ENCODE measurements at regions not wholly inside any gene's neighbourhood (a gene's known extent, or its start where the extent isn't known, plus 50 kb on each side); places are given as distances from the start of the nearest gene placed in this dataset.

GRCh38 chr4:163852246-163852645 lies 357.8 kb downstream of the TMA16 start:
- in situ Hi-C loops (cut with HindIII; ENCODE audit: low pct_ligation_motif_present, low sequenced_read_pairs), result no loop called here
- H3K27ac ChIP-seq, result no peak overlapping the region

GRCh38 chr4:163857903-163858302 lies 363.4 kb downstream of the TMA16 start:
- no peak for TF ChIP-seq CTCF (IDR thresholded peaks at IDR 0.05; ENCODE audit: low read depth, low read length, missing control alignments)
- Histone ChIP-seq H3K27me3 (replicated peaks) (no peaks in the 10 kb centered on the region), H3K27ac (no peak overlapping the region), H3K36me3 (replicated peaks) (no peaks in the 10 kb centered on the region), H3K4me3 (ENCODE audit: low read depth, low read length) (no peak overlapping the region)
- in situ Hi-C loops (cut with HindIII; ENCODE audit: low pct_ligation_motif_present, low sequenced_read_pairs), result no loop called here
- DNase-seq, result no peak

More at GRCh38 chr4:163852246-163852645, 357.8 kb downstream of the TMA16 start:
- H3K4me3 ChIP-seq (ENCODE audit: low read depth, low read length), result no peak overlapping the region
- no peaks in the 10 kb centered on the region for H3K36me3 ChIP-seq (replicated peaks)
- TF ChIP-seq CTCF (IDR thresholded peaks at IDR 0.05; ENCODE audit: low read depth, low read length, missing control alignments), result no peak
- H3K27me3 ChIP-seq (replicated peaks), result no peaks in the 10 kb centered on the region
- DNase-seq, result no peak

- H3K27ac ChIP-seq, result no peak overlapping the region
- H3K4me3 ChIP-seq (ENCODE audit: low read depth, low read length), result no peak overlapping the region
- no peak for TF ChIP-seq CTCF (IDR thresholded peaks at IDR 0.05; ENCODE audit: low read depth, low read length, missing control alignments)
- in situ Hi-C loops (cut with HindIII; ENCODE audit: low pct_ligation_motif_present, low sequenced_read_pairs), result no loop called here
- H3K27me3 ChIP-seq (replicated peaks), result no peaks in the 10 kb centered on the region
- no peaks in the 10 kb centered on the region for H3K36me3 ChIP-seq (replicated peaks)
- no peak for DNase-seq
These were observed 364.0 kb downstream of the TMA16 start for GRCh38 chr4:163858515-163858914.

GRCh38 chr4:163863082-163863481 lies 368.6 kb downstream of the TMA16 start:
- in situ Hi-C loops (cut with HindIII; ENCODE audit: low pct_ligation_motif_present, low sequenced_read_pairs), result no loop called here
- TF ChIP-seq CTCF (IDR thresholded peaks at IDR 0.05; ENCODE audit: low read depth, low read length, missing control alignments), result no peak
- H3K36me3 ChIP-seq (replicated peaks), result no peaks in the 10 kb centered on the region
- no peak overlapping the region for H3K4me3 ChIP-seq (ENCODE audit: low read depth, low read length)
- DNase-seq, result no peak
- H3K27ac ChIP-seq, result no peak overlapping the region
- no peaks in the 10 kb centered on the region for H3K27me3 ChIP-seq (replicated peaks)

GRCh38 chr4:163865010-163865409 lies 370.5 kb downstream of the TMA16 start:
- Histone ChIP-seq H3K36me3 (replicated peaks) (no peaks in the 10 kb centered on the region), H3K4me3 (ENCODE audit: low read depth, low read length) (no peak overlapping the region), H3K27me3 (replicated peaks) (no peaks in the 10 kb centered on the region), H3K27ac (no peak overlapping the region)
- no peak for TF ChIP-seq CTCF (IDR thresholded peaks at IDR 0.05; ENCODE audit: low read depth, low read length, missing control alignments)
- in situ Hi-C loops (cut with HindIII; ENCODE audit: low pct_ligation_motif_present, low sequenced_read_pairs), result no loop called here
- DNase-seq, result no peak

- in situ Hi-C loops (cut with HindIII; ENCODE audit: low pct_ligation_motif_present, low sequenced_read_pairs), result no loop called here
- Histone ChIP-seq H3K27me3 (replicated peaks) (no peaks in the 10 kb centered on the region), H3K36me3 (replicated peaks) (no peaks in the 10 kb centered on the region), H3K4me3 (ENCODE audit: low read depth, low read length) (no peak overlapping the region), H3K27ac (no peak overlapping the region)
- peak; percentile 20 for DNase-seq
- TF ChIP-seq CTCF (IDR thresholded peaks at IDR 0.05; ENCODE audit: low read depth, low read length, missing control alignments), result no peak
These were observed 372.3 kb downstream of the TMA16 start for GRCh38 chr4:163866728-163867315.
